ENCODE measurements at regions not wholly inside any gene's neighbourhood (a gene's known extent, or its start where the extent isn't known, plus 50 kb on each side); places are given as distances from the start of the nearest gene placed in this dataset.
"Not testable (repeated sequence)": the region's sequence is repeated elsewhere in the genome, so short reads cannot be mapped to it uniquely, and the experiment has no call there.

DNA sequence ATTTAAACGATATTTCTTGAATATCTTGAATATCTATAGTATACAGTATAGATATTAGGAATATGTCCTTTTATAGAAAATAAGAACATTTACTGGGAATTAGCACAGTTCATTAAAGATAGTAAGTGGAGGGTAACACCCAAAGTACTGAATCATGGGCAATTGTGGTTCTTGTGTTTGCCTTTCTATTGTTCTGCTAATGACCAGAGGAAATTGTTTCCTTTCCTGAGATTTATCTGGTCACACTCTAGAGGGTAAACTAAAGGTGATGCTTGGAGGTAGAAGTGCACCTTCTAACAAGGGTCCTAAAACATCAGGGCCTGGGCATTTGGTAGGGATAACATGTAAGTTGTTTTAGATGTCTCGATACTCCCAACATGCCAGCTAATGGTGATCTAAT, 241.3 kb upstream of the SFRP2 start:
- peak in 1 of 2 experiments; percentile 17 for DNase-seq

- DNase-seq = no peak
Measured at GRCh38 chr4:154029171-154029570, 240.3 kb upstream of the SFRP2 start.

- no peak for DNase-seq
Measured at GRCh38 chr4:154025110-154025509, 236.2 kb upstream of the SFRP2 start.

GRCh38 chr4:154024097-154024694, 235.3 kb upstream of the SFRP2 start:
- no peak for DNase-seq

GRCh38 chr4:154023671-154024070, 234.8 kb upstream of the SFRP2 start:
- not testable (repeated sequence) for DNase-seq

DNA sequence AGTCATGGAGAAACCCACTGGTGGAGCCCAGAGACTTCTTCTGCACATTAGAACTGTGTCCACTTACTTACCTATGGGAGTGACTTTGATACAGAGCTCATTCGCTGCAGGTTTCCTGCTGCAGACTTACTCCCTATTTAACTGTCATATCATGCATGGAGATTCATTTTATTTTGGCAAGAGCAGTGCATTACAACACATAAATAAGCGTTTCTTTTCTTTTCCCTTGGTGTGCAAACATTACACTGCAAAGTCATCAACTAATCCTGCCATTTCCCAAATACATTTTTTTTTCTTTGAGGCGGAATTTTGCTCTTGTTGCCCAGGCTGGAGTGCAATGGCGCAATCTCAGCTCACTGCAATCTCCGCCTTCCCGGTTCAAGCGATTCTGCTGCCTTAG, 230.9 kb upstream of the SFRP2 start:
- no peak for DNase-seq

DNA sequence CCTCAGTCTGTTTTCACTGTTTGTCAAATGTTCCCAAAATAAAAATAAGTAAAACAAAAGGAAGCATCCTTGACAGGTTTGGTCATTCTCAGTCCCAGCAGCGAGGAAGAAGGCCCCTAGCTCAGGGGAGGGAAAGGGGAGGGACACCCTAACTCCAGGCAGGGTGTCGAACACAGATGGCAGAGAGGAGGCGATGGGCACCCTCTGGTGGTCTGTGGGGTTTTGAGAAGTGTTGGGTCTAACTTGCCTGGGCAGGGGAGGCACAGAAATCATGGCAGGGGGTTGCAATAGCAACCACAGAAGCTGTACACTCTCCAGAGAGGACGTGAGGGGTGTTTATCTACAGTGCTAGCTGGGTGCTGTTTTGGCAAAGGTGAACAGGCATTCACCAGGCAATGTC, 229.8 kb upstream of the SFRP2 start:
- no peak for DNase-seq

DNA sequence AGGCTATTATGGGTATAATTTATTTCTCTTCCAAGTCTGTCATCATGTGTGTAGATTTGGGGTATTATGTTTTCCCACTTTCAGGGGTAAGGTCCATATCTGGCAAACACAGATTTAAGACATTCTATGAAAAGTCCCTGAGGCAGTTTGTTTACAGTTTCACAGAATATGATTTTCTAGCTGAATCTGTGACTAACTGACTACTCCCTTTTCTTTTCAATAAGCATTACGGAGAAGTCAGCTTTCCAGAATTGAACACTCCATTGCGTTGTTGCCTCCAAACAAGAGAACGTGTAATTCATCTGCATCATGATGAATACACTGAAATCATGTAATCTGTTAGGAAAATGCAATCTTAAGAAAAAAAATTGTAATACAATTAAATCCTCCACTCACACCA, 226.7 kb upstream of the SFRP2 start:
- no peak for DNase-seq

DNA sequence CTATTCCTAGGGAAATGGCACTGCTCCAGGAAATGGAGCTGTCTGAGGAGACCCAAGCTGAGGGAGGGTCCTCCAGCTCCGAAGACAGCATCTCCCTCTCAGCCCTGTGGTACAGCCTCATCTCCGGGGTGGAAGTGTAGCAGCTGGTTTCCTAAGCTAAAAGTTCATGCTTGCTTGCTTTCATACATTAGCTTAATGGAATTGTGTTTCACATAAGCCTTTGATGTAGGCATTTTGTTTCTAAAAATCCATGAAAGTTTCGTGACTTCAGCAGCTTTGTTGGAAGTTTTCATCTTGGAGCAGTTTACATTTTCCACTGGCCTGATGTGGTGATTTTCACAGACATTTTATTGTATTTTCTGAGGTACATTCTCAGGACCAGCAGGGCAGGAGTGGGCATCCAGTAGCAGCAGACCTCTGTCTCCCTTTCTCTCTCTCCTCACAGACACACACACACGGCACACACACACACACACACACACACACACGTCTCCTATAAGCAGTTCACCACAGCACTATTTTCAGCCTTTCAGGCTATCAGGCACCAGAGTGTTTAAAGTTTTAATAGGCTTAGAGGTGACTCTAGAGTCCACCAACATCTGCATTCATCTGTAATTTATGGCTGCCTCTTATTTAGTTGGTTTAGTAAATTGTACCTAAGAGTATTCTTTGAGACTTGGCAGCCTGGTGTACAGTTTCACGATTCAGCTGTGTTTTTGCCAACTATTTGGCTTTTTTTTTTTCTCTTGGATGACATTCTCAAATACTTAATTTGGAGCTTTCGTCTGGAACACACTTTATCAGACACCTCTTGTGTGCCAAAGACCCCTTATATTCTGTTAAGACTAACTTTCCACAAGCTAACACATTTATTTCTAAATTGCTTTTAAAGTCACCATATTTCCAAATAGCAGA, 225.8 kb upstream of the SFRP2 start:
- DNase-seq = no peak

DNA sequence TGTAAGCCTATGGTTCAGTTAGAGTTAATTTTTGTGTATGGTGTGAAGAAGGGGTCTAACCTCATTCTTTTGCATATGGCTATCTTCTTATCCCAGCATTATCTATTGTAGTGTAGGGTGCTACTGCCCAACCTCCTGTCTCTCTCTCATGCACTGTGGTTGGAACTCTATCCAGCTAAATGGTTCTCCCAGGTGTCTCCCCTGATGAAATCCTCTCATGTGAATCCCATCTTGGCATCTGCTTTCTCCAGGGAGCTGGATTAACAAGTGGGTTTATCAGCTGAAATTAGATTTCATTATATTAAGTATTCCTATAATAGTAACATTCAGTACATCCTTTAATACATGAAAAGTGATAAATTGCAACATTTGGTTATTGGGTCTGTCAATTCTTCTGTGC, 224.7 kb upstream of the SFRP2 start:
- no peak for DNase-seq

- DNase-seq = no peak
Measured at GRCh38 chr4:154010371-154010770, 221.5 kb upstream of the SFRP2 start.

GRCh38 chr4:154009788-154010187, 220.9 kb upstream of the SFRP2 start:
- no peak for DNase-seq

DNA sequence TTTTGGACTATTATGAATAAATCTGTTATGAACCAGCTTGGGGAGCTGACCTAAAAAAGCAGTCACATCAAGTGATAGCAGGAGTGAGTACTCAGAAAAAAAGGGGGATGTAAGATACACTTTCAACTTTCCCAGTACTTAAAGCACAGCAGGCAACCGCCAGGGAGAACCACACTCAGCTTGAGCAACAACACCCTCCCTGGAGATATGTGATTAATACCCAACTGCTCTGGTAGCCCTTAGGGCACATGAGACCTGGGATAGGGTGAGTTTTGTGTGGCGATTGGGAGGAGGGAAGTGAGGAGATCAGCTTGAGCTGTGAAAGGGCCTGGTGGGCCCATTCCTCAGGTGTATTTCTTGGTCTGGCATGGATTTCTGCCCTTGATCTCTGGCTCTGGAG, 220.3 kb upstream of the SFRP2 start:
- DNase-seq = no peak

GRCh38 chr4:154005171-154005520, 216.3 kb upstream of the SFRP2 start:
- no peak for DNase-seq

DNA sequence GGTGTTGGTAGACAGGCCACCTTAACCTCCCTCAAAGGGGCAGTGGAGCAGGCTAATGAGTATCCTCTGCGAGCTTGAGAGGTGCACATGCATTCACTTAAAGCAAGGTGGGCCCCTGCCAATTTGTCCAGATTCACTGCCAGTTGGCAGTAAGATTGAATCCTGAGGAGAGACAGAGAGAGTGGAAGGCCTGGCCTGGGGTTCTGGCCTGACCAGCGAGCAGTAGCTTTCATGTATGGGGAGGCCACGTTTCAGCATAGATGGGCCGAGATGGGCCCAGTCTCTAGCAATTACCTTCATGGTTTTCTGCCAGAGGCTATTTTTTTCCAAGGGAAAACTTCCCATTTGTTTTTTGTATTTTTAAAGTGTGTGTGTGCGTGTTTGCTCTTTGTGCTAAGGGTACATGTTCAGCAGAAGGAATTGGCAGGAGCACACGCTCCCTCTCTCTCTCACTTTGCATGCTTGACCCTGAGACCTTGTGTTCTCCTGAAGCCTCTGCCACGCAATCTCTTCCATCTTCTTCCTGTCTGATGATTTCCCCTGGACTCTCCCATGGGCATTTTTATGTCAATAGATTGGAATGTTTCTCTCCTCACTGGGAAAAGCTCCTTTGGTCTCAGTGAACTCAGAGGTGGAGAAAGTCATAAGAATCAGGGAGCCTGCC, 215.8 kb upstream of the SFRP2 start:
- DNase-seq = no peak

GRCh38 chr4:154004016-154004415, 215.1 kb upstream of the SFRP2 start:
- no peak for DNase-seq

DNA sequence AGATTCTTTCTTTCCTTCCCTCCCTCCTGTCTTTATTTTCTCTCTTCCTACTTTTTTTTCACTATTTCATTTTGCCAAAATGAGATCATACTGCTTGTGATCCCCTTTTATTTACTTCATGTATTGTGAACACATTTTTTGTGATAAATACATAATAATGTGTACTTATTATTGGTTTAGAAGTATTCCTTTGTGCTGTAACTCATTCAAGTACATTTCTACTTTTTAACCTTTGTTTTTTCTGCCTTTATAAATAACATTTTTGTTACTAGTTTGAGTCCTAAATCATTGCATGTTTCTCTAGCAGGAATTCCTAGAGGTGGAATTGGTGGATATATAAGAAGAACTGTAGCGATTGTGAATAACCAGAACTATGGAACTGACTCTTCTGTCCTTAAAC, 214.5 kb upstream of the SFRP2 start:
- DNase-seq = no peak

DNA sequence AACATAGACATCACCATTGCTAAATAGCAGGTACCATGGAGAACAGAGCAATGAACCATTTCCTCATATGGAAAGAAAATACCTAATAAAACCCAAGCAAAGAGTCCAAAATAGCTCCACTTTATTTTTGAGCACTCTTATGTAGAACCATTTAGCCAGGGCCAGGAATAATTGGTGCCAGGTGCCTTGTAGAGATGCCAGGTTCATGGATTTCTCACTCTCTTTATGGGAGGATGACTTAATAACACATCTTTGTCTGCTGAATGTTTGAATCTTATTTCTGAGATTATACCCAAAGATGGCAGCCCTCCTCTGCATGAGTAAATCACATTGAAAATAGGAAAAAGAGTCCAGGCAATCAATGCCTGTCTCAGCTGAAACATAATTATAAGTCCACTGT, 212.3 kb upstream of the SFRP2 start:
- DNase-seq = no peak

- no peak for DNase-seq
Measured at GRCh38 chr4:153997516-153997915, 208.6 kb upstream of the SFRP2 start.

DNA sequence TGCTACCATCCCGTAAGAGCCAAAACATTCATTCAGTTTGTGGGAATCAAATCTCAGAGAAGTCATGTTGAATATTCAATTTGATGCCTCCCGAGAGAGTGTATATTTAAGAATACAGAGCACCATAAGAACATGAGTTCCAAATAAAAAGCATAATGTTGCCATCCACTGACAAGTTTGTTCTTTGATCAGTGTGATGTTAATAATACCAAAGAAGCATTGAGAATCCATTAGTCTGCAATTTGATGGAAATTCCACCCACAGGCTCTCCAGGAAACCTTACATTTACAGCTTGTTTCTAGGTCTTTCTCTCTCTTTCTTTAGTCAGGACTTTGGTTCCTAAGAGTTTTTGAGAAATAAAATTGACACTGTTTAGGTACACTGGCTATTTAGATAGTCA, 200.6 kb upstream of the SFRP2 start:
- no peak for DNase-seq

DNA sequence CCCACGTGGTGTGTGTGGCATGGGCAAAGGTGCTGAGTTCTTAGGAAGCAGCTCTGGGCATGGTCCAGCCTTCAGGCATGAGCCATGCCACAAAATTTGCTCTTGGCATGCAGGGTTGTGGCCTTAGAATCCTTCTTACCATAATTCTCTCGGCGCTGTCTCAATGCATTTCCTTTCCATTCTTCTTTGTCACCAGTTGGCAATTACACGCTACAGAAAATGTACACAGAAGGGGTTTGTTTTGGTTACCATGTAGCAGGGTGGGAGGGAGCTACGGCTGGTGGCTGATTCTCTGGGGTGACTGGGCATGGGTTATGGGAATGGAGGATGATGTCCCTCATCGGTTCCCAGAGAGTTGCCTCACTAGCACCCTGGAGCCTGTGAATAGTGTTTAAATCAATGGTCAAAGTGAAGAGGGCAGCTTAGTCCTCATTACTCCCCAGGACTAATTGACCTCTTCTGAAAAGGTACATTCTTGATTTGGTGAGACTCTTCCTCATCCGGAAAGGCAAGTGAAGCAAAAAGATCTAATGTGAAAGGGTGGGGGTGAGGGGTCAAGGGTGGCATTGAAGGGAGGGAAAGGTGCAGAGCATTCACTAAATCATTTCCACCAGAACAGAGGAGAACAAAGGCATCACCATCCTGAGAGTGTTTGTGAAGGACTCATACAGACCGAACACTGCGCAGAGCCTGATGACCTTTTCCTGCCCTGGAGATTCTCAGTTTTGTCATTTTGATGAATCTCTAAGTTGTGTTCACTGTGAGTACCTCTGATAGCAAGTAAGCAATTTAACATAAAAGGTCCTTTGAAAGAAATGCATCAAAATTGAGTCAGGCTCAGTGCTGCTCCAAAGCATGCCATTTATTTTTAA, 199.8 kb upstream of the SFRP2 start:
- DNase-seq = no peak

GRCh38 chr4:153987291-153987690, 198.4 kb upstream of the SFRP2 start:
- DNase-seq = no peak

DNA sequence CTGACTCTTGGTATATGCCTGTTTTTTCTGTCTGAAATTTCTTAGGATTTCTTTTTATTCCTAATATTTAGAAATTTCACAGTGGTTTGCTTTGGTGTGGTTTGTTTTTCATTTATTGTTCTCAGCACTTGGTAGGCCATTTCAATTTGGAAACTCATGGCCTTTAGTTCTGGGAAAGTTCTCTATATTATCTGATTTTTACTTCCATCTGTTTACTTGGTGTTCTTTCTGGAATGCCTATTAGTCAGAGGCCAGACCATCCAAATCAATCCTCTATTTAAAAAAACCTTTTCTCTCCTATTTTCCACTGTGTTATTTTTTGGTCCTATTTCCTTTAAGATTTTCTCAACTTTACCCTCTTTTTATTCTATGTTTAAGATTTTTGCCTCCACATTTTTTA, 188.1 kb upstream of the SFRP2 start:
- DNase-seq = no peak
